HG02884 (cell line): ENCODE measurements at regions not wholly inside any gene's neighbourhood (a gene's known extent, or its start where the extent isn't known, plus 50 kb on each side); places are given as distances from the start of the nearest gene placed in this dataset.
"Not testable (repeated sequence)": the region's sequence is repeated elsewhere in the genome, so short reads cannot be mapped to it uniquely, and the experiment has no call there.

Experiments used
- ATAC-seq: cut with Tn5 transposase; IDR thresholded peaks from one replicate; pipeline ENCODE4 v1.9.1; 2021; ENCODE audit warnings: mild to moderate bottlenecking, moderate library complexity; ENCODE audit not compliant: unreplicated experiment

- no peak for ATAC-seq
Observed at GRCh38 chr1:187689129-187689528, 860.4 kb downstream of the PLA2G4A start.

- ATAC-seq = no peak
Observed at GRCh38 chr1:187691439-187691838, 862.7 kb downstream of the PLA2G4A start.

GRCh38 chr1:187692799-187693198 is 864.0 kb downstream of the PLA2G4A start:
- no peak for ATAC-seq

GRCh38 chr1:187696073-187696472 is 867.3 kb downstream of the PLA2G4A start:
- no peak for ATAC-seq

GRCh38 chr1:187703138-187704130 is 874.7 kb downstream of the PLA2G4A start:
- ATAC-seq = not testable (repeated sequence)

GRCh38 chr1:187714470-187714869 is 885.7 kb downstream of the PLA2G4A start:
- no peak for ATAC-seq

- ATAC-seq = no peak
Observed at GRCh38 chr1:187715483-187715882, 886.7 kb downstream of the PLA2G4A start.

DNA sequence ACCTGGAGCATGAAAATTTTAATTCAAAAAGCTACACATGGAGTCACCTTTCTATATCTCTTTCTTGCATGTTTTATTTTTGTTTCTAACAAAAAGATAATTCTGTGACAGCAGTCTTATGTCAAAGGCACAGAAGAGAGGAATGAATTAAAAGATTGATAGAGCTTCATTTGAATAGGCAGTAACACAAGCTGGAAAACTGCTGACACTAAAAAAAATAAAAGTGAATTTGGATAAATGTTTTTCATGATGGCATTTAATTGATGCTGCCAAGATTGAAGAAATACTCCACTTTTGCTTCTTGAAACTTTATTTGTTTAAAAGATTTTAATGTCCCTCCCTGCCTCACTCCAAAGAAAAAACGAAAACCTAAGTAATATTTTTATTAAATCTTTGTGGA is 887.4 kb downstream of the PLA2G4A start:
- ATAC-seq = no peak

DNA sequence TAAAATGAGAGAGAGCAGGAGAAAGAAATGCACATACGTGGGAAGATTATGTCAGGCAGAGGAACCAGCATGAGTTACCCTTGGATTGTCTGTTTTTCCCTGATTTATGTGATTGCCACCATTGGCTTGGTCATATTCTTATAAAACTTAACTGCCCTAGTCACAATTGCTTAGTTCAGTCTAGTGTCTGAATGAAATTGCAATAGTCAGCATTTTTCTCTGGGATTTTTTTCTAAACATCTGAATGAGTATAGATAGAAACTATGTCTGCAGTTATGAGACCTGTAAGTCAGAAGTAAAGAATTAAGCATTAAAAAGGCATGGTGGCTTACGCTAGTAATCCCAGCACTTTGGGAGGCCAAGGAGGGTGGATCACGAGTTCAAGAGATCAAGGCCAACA is 889.8 kb downstream of the PLA2G4A start:
- no peak for ATAC-seq

- ATAC-seq = no peak
Observed at GRCh38 chr1:187721216-187721615, 892.5 kb downstream of the PLA2G4A start.

DNA sequence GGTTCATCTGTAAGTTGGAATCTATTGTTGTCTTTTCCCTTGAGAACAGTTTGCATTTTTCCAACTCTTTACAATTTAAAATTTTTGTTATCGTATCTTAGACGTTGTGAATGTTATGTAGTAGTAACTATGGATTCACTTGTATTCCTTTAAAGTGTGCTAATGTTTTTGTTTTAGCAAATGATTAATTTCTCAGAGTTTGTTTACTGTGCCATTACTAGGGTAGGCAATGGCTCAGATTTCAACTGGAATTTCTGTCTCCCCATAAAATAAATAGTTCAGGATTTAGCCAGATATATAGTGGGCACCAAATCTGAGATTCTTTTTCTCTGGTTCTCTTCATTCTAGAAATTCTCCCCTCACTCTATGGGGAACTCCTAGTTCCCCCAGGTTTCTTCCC is 896.5 kb downstream of the PLA2G4A start:
- ATAC-seq = no peak

DNA sequence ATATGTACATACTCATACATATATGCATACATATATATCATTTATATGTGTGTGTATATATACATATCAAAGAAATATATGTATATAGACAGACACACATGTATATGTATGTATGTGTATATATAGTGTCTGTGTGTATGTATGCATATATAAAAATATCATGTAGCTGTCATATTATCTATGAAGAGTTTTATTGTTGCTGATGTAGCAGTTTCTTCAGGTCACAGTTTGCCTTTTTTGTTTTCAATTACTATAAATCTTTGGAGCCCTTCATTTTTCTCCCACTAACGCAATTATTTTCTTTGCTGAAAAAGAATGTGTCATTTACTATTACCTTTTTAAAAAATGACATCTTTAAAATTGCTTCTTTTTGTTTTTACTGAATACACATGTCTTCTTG is 904.5 kb downstream of the PLA2G4A start:
- no peak for ATAC-seq

DNA sequence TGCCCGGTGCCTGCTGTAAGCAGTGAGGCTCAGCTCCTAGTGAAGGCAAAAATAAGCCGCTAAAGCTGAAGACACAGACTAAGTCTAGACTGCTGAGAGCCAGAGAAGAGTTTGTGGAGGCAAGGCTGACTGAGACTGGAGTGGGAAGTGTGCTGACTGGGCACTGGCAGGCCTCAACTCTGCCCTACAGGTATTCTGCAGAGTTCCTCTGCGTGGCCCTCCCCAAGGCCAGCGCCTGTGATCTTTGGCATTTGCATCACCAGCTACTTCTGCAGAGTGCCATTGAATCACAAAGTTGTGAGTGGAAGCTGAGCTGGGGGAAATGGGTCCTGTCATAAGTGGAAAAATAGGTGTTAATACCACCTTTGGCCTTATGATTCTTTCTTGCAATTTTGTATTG is 905.7 kb downstream of the PLA2G4A start:
- ATAC-seq = no peak

GRCh38 chr1:187744665-187745064 is 915.9 kb downstream of the PLA2G4A start:
- ATAC-seq = peak; percentile 86

GRCh38 chr1:187755536-187755935 is 926.8 kb downstream of the PLA2G4A start:
- no peak for ATAC-seq

DNA sequence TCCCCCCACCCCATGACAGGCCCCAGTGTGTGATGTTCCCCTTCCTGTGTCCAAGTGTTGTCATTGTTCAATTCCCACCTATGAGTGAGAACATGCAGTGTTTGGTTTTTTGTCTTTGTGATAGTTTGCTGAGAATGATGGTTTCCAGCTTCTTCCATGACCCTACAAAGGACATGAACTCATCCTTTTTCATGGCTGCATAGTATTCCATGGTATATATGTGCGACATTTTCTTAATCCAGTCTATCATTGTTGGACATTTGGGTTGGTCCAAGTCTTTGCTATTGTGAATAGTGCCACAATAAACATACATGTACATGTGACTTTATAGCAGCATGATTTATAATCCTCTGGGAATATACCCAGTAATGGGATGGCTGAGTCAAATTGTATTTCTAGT is 927.9 kb downstream of the PLA2G4A start:
- not testable (repeated sequence) for ATAC-seq

DNA sequence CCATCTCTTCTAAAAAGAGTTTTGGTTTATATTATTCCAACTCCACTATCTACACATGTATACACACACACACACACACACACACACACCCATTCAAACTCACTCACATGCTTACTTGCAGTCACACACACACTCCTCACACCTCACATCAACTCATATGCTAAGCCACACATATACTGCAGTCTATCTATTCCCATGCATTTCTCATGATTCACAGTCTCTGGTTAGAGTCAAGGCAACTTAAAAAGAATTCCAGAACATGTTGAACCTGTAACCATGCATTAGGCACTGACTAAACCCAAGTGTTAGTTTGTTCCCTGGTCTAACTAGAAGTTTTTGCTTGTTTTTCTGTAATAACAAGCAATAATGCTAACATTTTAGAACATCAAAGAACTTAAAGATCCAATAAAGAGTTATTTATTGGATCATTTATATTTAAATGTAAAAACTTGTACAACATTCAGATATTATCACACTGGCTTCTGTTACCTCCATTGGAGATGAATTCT is 931.1 kb downstream of the PLA2G4A start:
- no peak for ATAC-seq

DNA sequence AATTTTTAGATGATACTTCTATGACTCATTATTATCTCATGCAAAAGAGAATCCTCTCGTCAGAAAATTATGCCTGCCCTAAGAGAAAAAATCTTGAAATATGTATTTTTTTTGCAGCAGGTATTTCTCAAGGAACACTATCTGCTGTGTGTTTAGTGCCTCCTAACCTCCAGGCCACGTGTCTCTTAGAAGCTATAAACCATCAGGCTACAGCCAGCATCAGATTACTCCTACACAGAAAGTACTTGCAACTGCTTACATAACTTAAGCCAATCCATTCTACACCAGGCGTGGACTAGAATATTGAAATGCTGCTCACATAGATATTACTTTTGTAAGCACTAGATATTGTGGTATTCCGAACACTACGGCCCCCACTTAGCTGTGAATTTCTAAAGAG is 933.4 kb downstream of the PLA2G4A start:
- ATAC-seq = no peak

DNA sequence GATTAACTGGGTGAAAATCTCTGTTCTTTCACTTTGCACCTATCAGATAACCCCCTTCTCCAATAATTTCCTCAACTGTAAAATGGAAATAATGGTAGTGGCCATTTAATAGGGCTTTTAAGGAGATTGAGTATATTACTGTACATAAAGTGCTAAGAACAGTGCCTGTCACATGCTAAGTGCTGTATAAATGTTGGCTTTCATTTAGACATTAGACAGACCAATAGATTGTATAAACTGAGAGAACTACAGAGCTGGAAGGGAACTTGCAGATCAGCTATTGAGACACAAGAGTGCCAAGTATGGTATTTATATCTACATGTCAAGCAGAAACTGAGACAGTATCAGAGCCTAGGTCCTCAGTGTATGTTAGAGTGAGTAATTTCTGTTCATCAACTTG is 934.7 kb downstream of the PLA2G4A start:
- ATAC-seq = no peak

GRCh38 chr1:187763976-187764375 is 935.2 kb downstream of the PLA2G4A start:
- ATAC-seq = no peak

- ATAC-seq = no peak
Observed at GRCh38 chr1:187771396-187771795, 942.6 kb downstream of the PLA2G4A start.

DNA sequence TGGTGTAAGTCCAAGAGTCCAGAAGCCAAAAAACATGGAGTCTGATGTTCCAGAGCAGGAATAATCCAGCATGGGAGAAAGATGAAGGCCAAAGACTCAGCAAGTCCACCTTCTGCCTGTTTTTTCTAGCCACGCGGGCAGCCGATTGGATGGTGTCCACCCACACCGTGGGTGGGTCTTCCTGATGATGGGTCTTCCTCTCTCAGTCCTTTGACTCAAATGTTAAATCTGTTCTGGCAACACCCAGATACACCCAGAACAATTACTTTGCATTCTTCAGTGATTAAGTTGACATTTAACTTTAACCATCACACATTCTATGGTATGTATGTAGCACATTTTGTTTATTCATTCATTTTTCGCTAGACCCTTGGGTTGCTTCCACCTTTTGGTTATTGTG is 944.4 kb downstream of the PLA2G4A start:
- ATAC-seq = no peak
